K562 (cell line): ENCODE measurements at regions not wholly inside any gene's neighbourhood (a gene's known extent, or its start where the extent isn't known, plus 50 kb on each side); places are given as distances from the start of the nearest gene placed in this dataset.

Experiments
- POLR2AphosphoS5 ChIP-seq: IDR thresholded peaks from 2 replicates; pipeline ENCODE4 v1.6.1; 2011; ENCODE audit warnings: mild to moderate bottlenecking, low read depth, low read length, moderate library complexity; ENCODE audit not compliant: control insufficient read depth, insufficient read depth
- SMARCA4 ChIP-seq: fragments of 450-650 bp; IDR thresholded peaks from 2 replicates; pipeline ENCODE4 v1.6.1; 2016
- ZNF830 ChIP-seq: fragments of 250-450 bp; sonication (Bioruptor Pico); IDR thresholded peaks from 2 replicates; pipeline ENCODE4 v1.5.0; 2021; ENCODE audit warnings: mild to moderate bottlenecking

GRCh38 chr6:28589234-28589956 is 63.7 kb downstream of the GPX5 start:
- TF ChIP-seq POLR2AphosphoS5: no peak
- TF ChIP-seq ZNF830 (CRISPR knock-in tag): no peak
- TF ChIP-seq SMARCA4: no peak
